ENCODE measurements at regions not wholly inside any gene's neighbourhood (a gene's known extent, or its start where the extent isn't known, plus 50 kb on each side); places are given as distances from the start of the nearest gene placed in this dataset.
"Not testable (repeated sequence)": the region's sequence is repeated elsewhere in the genome, so short reads cannot be mapped to it uniquely, and the experiment has no call there.

GRCh38 chr2:2919574-2920365 is 457.8 kb downstream of the EIPR1 start:
- DNase-seq = peak; percentile 74

DNA sequence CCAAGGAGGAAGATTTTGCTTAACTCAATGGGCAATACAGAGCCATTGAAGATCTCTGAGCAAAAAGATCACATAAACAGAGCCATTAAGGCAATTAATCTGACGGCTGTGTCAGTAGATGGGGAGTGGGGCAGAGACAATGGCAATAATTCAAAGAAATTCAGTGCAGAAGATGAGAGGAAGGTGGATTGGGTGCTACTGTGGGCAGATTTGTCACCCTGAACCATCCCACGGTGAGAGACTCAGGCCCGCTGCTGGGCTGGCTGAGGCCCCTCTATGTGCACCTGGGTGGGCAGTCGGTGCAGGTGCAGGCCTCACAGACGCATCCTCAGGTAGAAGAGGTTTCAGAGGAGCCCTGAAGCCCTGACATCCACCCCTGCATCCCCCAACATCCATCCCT is 458.6 kb downstream of the EIPR1 start:
- no peak for DNase-seq

DNA sequence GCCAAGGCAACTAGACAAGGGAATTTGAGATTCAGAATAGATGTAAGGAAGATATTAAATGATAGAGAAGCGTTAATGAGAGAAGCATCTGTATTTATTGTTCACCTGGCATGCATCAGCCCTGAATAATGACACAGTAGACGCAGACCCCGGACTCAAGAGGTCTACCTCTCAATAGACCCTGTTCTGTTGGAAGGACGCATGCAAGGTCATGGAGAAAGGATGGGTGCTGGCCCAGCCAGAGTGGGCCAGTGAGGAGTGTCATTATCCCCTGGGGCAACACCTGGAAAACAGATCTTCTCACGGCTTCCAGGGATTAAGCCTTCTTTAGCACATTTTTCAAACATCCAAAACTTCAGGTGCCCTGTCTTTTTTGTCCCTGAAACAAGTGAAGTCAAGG is 461.0 kb downstream of the EIPR1 start:
- DNase-seq = no peak

DNA sequence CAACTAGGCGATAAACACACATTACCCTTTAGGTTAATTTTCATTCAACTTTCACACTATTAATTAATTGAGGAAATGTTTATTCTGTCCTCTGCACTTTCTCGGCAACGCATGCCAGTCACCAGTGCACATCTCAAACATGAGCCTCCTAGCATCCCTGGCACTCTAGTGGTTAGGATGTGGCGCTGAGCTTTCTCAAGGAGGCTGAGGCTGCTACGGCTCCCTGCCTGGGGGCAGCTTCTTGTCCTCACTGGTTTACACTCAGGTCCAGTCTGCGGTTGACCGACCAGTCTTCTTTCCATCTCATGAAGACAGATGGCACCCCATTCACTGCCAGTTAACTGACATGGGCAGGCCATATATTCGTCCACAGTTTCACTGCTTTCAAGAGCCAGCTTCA is 463.4 kb downstream of the EIPR1 start:
- DNase-seq = no peak

- DNase-seq = no peak
Measured at GRCh38 chr2:2913601-2914120, 464.0 kb downstream of the EIPR1 start.

GRCh38 chr2:2912731-2913130 is 464.9 kb downstream of the EIPR1 start:
- no peak for DNase-seq

DNA sequence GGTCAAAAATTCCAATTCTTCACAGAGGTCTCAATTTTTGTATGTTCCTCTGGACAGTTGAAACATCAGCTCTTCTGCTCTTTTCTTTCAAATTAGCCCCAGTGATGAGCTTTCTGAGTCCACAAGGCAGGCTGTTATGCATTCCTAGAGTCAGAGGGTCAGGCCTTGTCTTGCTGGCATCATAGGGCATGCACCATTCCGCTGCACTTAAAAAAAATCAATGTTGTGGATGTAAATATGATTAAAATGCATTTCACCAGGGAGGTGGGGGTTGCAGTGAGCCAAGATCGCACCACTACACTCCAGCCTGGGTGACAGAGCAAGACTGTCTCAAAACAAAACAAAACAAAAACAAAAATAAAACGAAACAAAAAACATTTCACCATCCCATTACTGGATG is 465.3 kb downstream of the EIPR1 start:
- no peak for DNase-seq

- no peak for DNase-seq
Measured at GRCh38 chr2:2910259-2910658, 467.4 kb downstream of the EIPR1 start.

DNA sequence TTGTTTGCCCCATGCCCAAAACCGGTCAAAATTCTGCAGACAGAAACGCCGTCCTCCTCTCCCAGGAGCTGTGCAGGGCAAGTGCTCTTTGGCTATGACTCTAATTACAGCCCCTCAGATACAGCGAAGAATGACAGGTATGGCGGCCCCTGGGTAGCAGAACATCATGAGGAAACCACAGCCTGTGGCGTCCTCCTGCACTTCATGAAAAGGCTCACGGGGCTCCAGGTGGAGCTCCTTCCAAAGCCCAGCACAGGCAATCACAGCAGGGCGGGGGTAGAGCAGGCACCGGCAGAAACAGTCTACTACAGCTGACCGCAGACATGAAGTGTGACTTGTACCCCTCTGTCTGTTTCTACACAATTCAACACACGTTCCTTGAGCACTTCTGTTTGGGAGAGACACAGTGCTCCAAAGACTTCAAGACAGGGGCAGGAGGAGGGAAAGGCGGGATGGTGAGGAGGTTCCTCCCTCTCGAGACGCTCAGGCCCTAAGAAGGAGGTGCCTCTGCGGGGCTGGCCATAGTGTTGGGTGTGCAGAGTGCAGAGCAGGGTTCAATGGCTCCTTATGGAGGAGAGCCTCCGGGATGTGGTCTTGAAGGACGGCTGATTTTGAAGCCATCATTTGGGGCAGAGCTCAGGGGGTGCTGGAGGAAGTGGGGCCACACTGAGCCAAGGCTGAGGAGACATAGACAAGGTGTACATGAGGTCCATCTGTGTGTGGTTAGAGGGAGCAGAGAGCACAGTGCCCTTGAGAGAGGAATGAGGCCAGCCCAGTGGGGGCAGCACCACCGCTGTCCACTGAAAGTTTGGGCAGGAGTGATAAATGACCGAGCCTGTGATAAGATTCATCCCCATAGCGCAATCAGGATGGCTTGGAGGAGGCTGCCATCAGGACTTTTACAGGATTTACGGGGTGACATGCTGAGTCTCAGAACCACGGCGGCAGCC is 468.3 kb downstream of the EIPR1 start:
- DNase-seq = no peak

DNA sequence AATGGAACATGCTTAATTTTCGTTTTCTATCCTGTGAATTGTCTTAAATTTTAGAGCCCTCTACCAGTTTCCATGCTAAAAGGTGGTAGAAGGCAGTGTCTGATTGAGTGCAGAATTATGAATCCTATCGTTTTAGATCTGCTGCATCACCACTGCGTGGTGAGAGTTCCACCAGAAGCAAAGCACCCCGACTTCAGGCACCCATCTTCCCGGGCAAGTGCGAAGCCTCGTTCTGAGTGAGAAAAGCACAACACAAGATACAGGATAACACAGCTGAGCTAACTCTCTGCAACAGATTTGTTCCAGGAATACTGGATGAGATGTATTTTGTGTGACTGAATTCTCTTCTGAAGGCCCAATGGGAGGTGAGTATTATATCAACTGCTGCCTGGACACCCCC is 471.5 kb downstream of the EIPR1 start:
- no peak for DNase-seq

DNA sequence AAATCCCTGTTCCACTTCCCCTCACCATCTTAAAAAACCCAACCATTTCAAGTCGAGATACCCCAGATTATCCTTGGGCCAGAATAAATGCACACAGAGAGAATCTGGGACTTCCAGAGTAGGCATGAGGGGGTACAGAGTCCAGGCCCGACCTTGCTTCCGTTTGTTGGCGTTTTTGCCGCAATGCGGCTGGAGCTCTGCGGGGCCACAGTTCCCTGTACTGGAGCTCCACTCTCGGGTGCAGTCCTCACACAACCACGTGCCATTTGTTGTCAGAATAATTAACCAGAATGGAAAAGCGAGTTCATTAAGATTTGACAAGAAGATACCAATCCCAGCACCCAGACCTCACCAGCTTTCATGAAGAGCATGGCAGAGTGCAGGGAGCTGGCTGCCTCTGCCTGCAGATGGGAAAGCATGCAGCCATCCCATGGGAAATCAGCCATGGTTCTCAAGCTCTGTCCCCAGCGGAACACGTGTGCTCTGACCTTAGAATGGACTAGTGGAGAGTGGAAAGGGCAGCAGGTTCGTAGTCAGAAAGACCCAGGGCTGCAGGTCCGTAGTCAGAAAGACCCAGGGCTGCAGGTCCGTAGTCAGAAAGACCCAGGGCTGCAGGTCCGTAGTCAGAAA is 472.8 kb downstream of the EIPR1 start:
- no peak for DNase-seq

GRCh38 chr2:2902547-2903281 is 474.9 kb downstream of the EIPR1 start:
- no peak for DNase-seq

DNA sequence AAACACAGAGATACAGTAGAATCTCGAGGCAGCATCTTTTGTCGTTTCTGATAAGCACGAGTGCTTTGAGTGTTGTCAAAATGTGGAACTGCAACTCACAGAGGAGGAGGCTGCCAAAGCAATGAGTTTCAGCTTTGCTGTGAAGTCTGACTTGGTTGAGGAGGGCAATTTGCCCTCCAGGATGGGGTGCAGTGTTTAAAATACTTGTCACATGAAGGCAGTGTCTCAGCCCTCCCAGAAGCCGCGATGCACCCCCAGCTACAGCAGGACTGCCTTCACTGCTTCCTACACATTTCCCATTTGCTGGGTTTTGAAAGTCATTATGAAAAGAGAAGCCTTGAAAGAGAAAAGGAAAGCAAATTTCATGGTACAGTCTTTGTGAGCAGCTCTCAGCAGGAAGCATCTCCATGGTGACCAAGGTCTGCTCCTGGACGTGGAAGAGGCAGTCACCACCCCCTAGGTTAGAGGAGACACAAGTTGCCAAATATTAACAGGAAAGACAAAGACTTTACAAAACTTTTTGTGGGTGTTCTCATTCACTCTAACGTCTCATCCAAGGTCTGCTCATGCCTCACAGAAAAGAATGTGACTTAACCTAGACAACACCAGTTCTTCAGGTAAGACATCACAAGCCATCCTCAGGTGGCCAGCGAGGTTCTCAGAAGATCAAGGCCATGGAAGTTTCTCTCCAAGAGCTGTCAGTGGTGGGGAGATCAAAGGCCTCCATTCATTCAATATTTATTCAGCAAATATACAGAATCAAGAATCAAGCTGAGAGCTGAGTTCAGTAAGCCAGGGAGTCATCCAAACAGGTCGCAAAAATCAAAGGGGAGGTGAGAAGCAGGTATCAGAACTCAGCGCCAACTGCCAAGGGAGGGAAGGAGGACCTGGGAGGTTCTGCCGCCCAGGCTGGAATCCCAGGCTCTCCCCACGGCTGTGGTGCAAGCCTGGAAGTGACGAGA is 476.0 kb downstream of the EIPR1 start:
- peak; percentile 34 for DNase-seq

DNA sequence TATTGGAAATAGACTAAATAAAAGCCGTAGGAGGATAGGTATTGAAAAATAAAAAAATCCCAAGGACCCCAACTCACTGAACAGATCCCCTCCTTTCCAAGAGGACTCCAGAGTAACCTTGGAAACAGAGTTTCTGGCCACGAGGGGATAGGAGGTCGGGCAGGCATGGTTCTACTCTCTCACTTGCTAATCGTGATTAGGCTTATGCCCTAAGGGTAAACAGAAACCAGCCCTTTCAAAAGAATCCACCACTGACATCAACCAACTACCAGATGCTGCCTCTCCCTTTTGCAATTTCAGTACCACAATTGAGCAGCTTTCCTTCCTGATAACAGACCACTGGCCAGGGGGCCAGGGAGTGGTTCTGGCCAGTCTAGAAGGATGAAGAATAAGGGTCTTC is 477.8 kb downstream of the EIPR1 start:
- peak; percentile 56 for DNase-seq

DNA sequence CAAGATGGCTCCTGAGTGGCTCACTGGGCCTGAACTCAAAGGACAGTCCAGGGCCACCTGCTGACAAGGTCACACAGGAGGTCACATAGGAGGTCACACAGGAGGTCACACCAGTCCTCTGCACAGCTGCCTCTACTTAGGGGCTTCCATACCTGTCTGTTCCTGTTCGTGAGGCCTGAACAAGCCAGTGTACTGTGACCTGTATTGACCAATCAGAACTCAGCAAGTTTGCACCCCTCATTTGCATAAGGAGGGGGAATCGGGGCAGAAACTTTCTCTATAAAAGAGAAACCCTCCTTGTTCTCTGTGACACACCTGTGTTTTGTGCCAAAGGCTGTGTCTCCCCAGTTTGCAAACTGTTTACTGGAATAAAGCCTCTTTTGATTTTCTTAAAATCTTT is 478.9 kb downstream of the EIPR1 start:
- DNase-seq = no peak

DNA sequence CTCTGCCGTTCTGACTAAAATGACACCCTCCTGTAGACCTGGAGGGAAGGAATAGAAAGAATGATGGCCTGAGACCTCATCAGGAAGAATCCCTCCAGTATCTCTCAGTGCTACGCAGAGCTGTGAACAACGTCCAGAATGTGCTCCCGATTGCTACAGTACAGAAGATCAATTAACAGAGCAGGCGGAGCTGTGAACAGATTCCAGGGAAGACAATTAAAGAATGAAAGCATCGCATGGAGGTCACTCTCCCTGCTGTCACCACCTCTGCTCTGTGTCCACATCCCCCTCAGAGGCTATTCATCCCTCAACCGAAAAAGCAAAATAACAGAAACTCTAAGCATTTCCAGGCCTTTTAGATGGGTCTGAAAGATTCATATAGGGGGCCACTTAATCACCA is 481.0 kb downstream of the EIPR1 start:
- no peak for DNase-seq

GRCh38 chr2:2896011-2896410 is 481.6 kb downstream of the EIPR1 start:
- DNase-seq = no peak

DNA sequence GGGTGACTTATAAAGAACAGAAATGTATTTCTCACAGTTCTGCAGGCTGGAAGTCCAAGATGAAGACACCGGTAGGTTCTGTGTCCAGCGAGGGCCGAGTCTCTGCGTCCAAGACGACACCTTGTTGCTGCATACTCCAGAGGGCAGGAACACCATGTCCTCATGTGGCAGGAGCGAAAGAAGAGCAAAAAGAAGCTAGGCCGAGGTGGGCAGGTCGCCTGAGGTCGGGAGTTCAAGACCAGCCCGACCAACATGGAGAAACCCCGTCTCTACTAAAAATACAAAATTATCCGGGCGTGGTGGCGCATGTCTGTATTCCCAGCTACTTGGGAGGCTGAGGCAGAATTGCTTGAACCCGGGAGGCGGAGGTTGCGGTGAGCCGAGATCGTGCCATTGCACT is 483.6 kb downstream of the EIPR1 start:
- DNase-seq = not testable (repeated sequence)

DNA sequence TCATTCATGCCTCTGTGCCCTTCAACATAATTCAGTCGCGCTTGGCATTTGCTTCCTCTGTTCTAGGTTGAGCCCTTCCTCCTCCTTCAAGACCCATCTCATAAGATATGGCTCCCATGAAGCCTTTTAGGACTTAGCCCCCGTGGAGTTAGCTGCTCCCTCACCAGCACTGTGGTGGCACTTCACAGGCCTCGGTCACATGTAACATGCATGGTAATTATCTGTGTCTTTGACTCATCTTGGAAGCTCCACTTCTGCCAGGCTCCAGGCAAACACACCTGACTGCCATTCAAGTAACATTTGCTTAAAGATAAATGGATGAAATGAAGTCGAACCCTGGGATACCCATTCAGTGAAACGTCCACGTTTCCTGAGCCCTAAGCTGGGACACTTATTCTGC is 484.7 kb downstream of the EIPR1 start:
- DNase-seq = no peak

DNA sequence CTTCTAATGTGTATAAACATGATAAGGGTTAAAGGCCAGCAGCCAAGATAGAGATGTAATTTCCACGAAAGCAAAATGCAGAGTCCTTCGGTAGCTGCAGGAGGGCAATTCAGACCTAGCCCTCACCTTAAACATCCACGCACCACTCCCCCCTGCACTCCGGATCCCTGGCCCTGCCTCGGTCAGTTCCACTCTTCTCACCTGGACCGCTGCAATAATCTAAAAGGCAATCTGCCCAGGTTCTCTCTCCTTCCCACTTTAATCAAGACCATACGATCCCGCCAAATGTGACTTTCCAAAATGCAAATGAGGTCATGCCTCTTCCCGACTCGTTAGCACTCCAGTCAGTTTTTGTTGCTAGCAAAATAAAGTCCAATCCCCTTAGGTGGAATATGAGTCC is 485.2 kb downstream of the EIPR1 start:
- no peak for DNase-seq

- no peak for DNase-seq
Measured at GRCh38 chr2:2890901-2891300, 486.7 kb downstream of the EIPR1 start.
